Thyroid gland (tissue), 4 donors: ENCODE measurements at regions not wholly inside any gene's neighbourhood (a gene's known extent, or its start where the extent isn't known, plus 50 kb on each side); places are given as distances from the start of the nearest gene placed in this dataset.

Source experiments
- DNase-seq, 2 donors: peaks; one replicate each; pipeline ENCODE4 v3.0.0-alpha.2; 2019
- H3K27ac ChIP-seq, 3 donors: fragments of 200-600 bp; sonication (generic); 1 replicate in 2 of 3; 2 replicates in 1 of 3; pipeline ENCODE4 v1.5.1; 2016 to 2019; ENCODE audit warnings: mild to moderate bottlenecking in 1 of 3, moderate library complexity in 1 of 3
- H3K27me3 ChIP-seq: fragments of 200-600 bp; sonication (generic); one replicate; pipeline ENCODE4 v1.5.1; 2019
- H3K36me3 ChIP-seq, 2 donors: fragments of 200-600 bp; sonication (generic); one replicate each; pipeline ENCODE4 v1.5.1; 2016 to 2019
- H3K4me1 ChIP-seq, 2 donors: fragments of 200-600 bp; sonication (generic); one replicate each; pipeline ENCODE4 v1.5.1; 2017 to 2019
- H3K4me3 ChIP-seq, 3 donors: fragments of 200-600 bp; sonication (generic); replicated peaks in 1 of 3; 1 replicate in 2 of 3; 2 replicates in 1 of 3; pipeline ENCODE4 v1.5.1; 2016; ENCODE audit warnings: mild to moderate bottlenecking in 1 of 3
- H3K9me3 ChIP-seq: fragments of 200-600 bp; sonication (generic); one replicate; pipeline ENCODE4 v1.5.1; 2017
- POLR2A ChIP-seq, 2 donors: fragments of 450-650 bp; IDR thresholded peaks; one replicate each; pipeline ENCODE4 v1.6.1; 2017; ENCODE audit warnings: antibody characterized with exemption in 2 of 2, mild to moderate bottlenecking in 2 of 2, moderate library complexity in 1 of 2
- WGBS, 2 donors: methylation state at CpG; one replicate each; pipeline ENCODE4 v1.1.5; 2017; 5-methylcytosine and 5-hydroxymethylcytosine counted together
- intact Hi-C: fragments of 100-400 bp; cut with DNase I; formaldehyde crosslinking; loops from one replicate; pipeline ENCODE4 v1.15.1; 2023
- TF ChIP-seq, protein P1 (sequence below), 6 experiments: fragments of 200-600 bp in 3 of 6; fragments of 450-650 bp in 3 of 6; sonication (generic) in 3 of 6; IDR thresholded peaks; one replicate each; pipeline ENCODE4 v1.5.1; 2016 to 2019; ENCODE audit warnings: antibody characterized with exemption in 6 of 6, mild to moderate bottlenecking in 2 of 6, inconsistent platforms in 1 of 6, moderate library complexity in 1 of 6

DNA sequence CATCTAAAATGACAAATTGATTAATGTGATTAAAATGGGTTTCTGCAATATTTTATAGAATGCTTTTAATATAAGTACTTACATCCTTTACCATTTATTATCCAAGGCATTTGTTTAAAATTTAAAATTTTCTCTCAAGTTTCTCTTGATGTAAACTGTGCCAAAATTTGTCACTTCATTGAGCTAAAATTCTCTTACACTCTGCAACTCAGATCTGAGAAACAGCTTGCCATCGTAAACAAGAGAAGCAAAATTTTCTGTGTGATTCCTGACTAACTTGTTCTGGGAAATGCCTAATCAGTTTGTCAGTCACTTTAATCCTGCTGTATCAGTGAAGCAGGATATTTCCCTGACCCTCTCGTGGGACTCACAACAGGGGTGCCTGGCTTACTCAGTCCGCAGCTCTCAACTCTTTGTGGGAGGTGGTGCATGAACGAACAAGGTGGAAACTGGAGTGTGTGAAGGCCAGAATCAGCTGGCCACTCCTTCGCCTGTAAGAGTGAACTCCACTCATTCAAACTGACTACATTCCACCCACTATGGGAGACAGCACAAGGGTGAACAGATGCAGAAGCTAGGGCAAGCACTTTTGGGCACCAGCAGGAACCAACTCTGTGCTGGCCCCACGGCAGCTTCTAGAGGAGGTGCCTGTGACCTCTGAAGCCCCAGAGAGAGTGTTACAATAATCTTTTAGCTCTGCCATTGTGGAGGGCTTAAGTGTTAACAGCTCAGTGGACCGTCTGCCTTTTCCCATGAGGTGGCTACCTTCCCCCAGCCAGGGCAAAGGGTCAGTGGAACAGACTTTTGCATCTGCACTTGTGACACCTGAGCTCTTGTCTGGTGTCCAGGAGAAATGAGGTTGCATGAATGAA lies 349.4 kb downstream of the FAT4 start:
- H3K4me3 ChIP-seq, result no peak overlapping the region
- peak; percentile 67 to 75 for DNase-seq
- H3K9me3 ChIP-seq, result no peaks in the 10 kb centered on the region
- peaks cover 0 to 6% of the 10 kb centered on the region in 2 donors for H3K4me1 ChIP-seq
- H3K27me3 ChIP-seq, result no peaks in the 10 kb centered on the region
- intact Hi-C loops, result no loop called here
- TF ChIP-seq, protein P1, sequence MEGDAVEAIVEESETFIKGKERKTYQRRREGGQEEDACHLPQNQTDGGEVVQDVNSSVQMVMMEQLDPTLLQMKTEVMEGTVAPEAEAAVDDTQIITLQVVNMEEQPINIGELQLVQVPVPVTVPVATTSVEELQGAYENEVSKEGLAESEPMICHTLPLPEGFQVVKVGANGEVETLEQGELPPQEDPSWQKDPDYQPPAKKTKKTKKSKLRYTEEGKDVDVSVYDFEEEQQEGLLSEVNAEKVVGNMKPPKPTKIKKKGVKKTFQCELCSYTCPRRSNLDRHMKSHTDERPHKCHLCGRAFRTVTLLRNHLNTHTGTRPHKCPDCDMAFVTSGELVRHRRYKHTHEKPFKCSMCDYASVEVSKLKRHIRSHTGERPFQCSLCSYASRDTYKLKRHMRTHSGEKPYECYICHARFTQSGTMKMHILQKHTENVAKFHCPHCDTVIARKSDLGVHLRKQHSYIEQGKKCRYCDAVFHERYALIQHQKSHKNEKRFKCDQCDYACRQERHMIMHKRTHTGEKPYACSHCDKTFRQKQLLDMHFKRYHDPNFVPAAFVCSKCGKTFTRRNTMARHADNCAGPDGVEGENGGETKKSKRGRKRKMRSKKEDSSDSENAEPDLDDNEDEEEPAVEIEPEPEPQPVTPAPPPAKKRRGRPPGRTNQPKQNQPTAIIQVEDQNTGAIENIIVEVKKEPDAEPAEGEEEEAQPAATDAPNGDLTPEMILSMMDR (IDR thresholded peaks at IDR 0.05), result no peak
- no peak for TF ChIP-seq POLR2A (IDR thresholded peaks at IDR 0.05)
- 46 to 51% methylated on average over 6 to 7 of the region's 7 CpGs for WGBS, 2 donors
- H3K27ac ChIP-seq, result no peak overlapping the region
- H3K36me3 ChIP-seq, result no peaks in the 10 kb centered on the region

DNA sequence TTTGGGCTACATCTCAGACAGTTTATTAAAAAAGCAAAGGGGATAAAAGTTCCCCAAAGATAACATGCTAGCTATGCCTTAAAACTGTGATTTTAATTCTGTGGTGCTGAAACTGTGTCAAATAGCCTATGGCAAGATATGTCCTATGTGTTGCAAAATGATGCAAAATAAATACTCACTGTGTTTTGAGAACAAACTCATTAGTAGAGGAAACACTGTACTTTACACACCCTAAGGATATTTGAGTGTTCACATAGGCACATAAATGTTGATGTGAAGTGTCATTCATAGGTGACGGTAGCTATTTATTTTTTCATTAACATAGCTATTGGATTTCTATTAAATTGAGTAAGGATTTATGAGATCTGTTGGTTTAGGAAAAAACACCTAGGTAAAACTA lies 351.9 kb downstream of the FAT4 start:
- TF ChIP-seq, protein P1 (IDR thresholded peaks at IDR 0.05), result no peak
- TF ChIP-seq POLR2A (IDR thresholded peaks at IDR 0.05), result no peak
- Histone ChIP-seq H3K9me3 (no peaks in the 10 kb centered on the region), H3K4me1 (peaks cover 0 to 6% of the 10 kb centered on the region in 2 donors), H3K36me3 (no peaks in the 10 kb centered on the region), H3K4me3 (no peak overlapping the region), H3K27ac (no peak overlapping the region), H3K27me3 (no peaks in the 10 kb centered on the region)
- 94 to 96% methylated on average over 1 of the region's 1 CpG for WGBS, 2 donors
- DNase-seq, result no peak
- intact Hi-C loops, result no loop called here

DNA sequence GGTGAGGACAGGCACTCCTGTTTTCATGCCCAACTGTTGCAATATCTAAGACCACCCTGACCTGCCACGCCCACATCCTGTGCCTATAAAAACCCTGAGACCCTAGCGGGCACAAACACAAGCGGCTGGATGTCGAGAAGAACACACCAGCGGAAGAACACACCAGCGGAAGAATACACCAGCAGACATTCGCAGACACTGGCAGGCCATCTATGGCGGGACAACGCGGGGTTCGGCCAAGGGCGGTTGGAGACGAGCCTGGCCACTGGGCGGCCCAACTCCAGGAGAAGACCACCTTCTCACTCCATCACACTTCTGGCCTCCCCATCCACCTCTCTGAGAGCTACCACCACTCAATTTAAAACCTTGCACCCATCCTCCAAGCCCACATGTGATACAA lies 361.4 kb downstream of the FAT4 start:
- Histone ChIP-seq H3K9me3 (no peaks in the 10 kb centered on the region), H3K4me1 (no peaks in the 10 kb centered on the region), H3K27ac (no peak overlapping the region), H3K4me3 (no peak overlapping the region), H3K27me3 (no peaks in the 10 kb centered on the region), H3K36me3 (no peaks in the 10 kb centered on the region)
- WGBS, 2 donors, result 94 to 98% methylated on average over 12 to 14 of the region's 14 CpGs
- TF ChIP-seq, protein P1 (IDR thresholded peaks at IDR 0.05), result no peak
- no peak for TF ChIP-seq POLR2A (IDR thresholded peaks at IDR 0.05)
- intact Hi-C loops, result no loop called here
- DNase-seq, result no peak

DNA sequence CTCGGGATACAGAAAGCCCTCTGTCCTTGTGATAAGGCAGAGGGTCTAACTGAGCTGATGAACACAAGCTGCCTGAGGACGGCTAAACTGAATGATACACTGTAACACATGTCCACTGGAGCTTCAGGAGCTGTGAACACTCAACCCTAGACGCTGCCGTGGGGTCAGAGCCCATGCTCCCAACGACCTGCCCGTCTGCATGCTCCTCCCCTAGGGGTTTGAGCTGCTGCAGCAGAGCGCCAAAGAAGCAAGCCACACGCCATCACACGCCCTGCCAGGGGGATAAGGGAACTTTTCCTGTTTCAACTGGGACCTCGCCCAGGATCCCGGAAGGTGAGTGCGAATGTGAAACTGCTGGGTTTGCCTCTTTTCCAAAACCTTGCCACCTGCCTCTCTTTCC lies 361.8 kb downstream of the FAT4 start:
- WGBS, 2 donors, result 90 to 93% methylated on average over 5 to 10 of the region's 12 CpGs
- intact Hi-C loops, result no loop called here
- Histone ChIP-seq H3K9me3 (no peaks in the 10 kb centered on the region), H3K27me3 (no peaks in the 10 kb centered on the region), H3K36me3 (no peaks in the 10 kb centered on the region), H3K4me1 (no peaks in the 10 kb centered on the region), H3K4me3 (no peak overlapping the region), H3K27ac (no peak overlapping the region)
- TF ChIP-seq, protein P1 (IDR thresholded peaks at IDR 0.05), result no peak
- TF ChIP-seq POLR2A (IDR thresholded peaks at IDR 0.05), result no peak
- no peak for DNase-seq

DNA sequence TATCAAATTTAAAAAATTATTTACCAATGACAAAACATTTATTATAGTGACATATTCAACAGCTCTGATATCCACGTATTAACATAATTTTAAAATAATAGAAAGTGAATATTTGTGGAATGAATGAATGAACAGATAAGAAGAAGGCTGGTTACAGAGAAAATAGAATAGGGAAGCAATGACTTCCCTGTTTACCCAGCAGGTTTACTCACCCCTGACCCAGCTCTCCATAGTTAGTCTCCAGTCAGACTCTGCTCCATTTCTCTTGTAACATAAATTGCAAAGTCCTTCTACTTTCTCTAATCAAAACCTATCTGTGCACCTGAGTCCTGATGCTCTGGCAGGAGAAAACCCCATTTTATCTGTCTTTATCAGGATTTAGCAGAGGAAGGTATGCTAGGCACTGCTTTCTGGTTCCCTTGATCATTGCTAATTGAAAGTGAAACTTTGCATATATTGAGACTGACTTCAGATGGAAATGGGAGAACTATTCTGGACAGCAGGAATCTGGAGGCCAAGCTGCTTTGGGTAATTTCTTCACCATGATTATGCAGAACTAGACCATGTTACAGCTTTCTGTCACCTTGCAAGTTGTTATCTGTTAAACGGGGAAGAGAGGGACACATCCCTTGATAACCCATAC lies 363.0 kb downstream of the FAT4 start:
- Histone ChIP-seq H3K36me3 (no peaks in the 10 kb centered on the region), H3K9me3 (no peaks in the 10 kb centered on the region), H3K4me3 (no peak overlapping the region), H3K4me1 (no peaks in the 10 kb centered on the region), H3K27ac (no peak overlapping the region), H3K27me3 (no peaks in the 10 kb centered on the region)
- no peak for DNase-seq
- intact Hi-C loops, result no loop called here
- WGBS, 2 donors, result 86 to 87% methylated on average over 2 of the region's 2 CpGs
- TF ChIP-seq, protein P1 (IDR thresholded peaks at IDR 0.05), result no peak
- TF ChIP-seq POLR2A (IDR thresholded peaks at IDR 0.05), result no peak
